ENCODE measurements at regions not wholly inside any gene's neighbourhood (a gene's known extent, or its start where the extent isn't known, plus 50 kb on each side); places are given as distances from the start of the nearest gene placed in this dataset.

GRCh38 chr3:43914269-43914668 is 223.5 kb downstream of the ABHD5 start:
- Histone ChIP-seq H3K36me3 (ENCODE audit: control insufficient read depth, insufficient read depth, low read length) (no peaks in the 10 kb centered on the region), H3K27ac (ENCODE audit: low read depth, low read length, severe bottlenecking) (no peak overlapping the region), H3K4me3 (ENCODE audit: extremely low read depth, insufficient read depth, low read length, poor library complexity, severe bottlenecking) (no peak overlapping the region), H3K9me3 (ENCODE audit: control insufficient read depth, low read length) (peaks cover 6% of the 10 kb centered on the region), H3K4me1 (ENCODE audit: control insufficient read depth, insufficient read depth, low read length, poor library complexity, severe bottlenecking) (peaks cover 7% of the 10 kb centered on the region)
- WGBS, 2 experiments (ENCODE audit: insufficient coverage in 2 of 2), result 89 to 90% methylated on average over 2 of the region's 2 CpGs

DNA sequence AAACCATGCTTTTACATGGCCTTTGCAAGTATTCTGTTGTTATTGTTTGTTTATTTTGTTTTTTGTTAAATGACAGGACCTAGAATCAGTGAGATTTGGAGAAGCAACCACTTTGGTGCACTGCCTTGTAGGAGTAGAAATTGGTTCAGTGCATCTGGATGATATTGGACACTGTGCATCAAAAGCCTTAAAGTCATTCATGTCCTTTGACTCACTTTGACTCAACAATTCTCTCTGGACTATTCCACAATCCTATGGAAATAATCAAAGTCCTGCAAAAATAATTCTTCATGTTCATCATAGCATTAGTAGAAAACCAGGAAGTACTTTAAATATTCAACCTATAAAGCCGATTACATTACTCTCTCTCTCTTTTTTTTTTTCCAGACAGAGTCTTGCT is 224.8 kb downstream of the ABHD5 start:
- Histone ChIP-seq H3K4me1 (ENCODE audit: control insufficient read depth, insufficient read depth, low read length, poor library complexity, severe bottlenecking) (peaks cover 9% of the 10 kb centered on the region), H3K9me3 (ENCODE audit: control insufficient read depth, low read length) (peaks cover 12% of the 10 kb centered on the region), H3K36me3 (ENCODE audit: control insufficient read depth, insufficient read depth, low read length) (no peaks in the 10 kb centered on the region), H3K27ac (ENCODE audit: low read depth, low read length, severe bottlenecking) (no peak overlapping the region), H3K4me3 (ENCODE audit: extremely low read depth, insufficient read depth, low read length, poor library complexity, severe bottlenecking) (no peak overlapping the region)
- 88% methylated on average over 1 of the region's 1 CpG; no CpG with 5 or more reads in 1 of the 2 experiments for WGBS, 2 experiments (ENCODE audit: insufficient coverage in 2 of 2)

- H3K36me3 ChIP-seq (ENCODE audit: control insufficient read depth, insufficient read depth, low read length), result no peaks in the 10 kb centered on the region
- no peak overlapping the region for H3K4me3 ChIP-seq (ENCODE audit: extremely low read depth, insufficient read depth, low read length, poor library complexity, severe bottlenecking)
- H3K4me1 ChIP-seq (ENCODE audit: control insufficient read depth, insufficient read depth, low read length, poor library complexity, severe bottlenecking), result peaks cover 18% of the 10 kb centered on the region
- WGBS, 2 experiments (ENCODE audit: insufficient coverage in 2 of 2), result 84 to 100% methylated on average over 2 to 3 of the region's 3 CpGs
- H3K27ac ChIP-seq (ENCODE audit: low read depth, low read length, severe bottlenecking), result no peak overlapping the region
- peaks cover 12% of the 10 kb centered on the region for H3K9me3 ChIP-seq (ENCODE audit: control insufficient read depth, low read length)
These were observed 226.6 kb downstream of the ABHD5 start for GRCh38 chr3:43917361-43917760.

DNA sequence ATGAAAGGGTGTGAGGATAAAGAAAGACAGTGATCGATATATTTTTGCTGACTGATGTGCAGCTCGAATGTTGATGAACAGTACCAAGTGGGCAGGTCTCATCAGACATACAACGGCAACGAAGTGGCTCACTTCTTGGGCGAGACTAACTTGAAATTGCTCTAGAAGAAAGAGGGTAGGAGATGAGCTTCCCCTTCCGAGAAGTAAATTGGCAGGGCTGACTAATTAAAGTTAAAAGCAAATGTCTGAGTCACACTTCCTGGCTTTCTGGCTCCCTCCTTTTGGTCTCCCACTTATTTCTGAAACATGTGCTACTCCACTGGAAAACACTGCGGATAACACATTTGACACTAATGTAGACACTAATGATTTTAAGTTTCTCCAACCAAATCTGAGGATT is 228.3 kb downstream of the ABHD5 start:
- H3K9me3 ChIP-seq (ENCODE audit: control insufficient read depth, low read length), result peaks cover 12% of the 10 kb centered on the region
- H3K27ac ChIP-seq (ENCODE audit: low read depth, low read length, severe bottlenecking), result peak overlapping the region; percentile 45
- no peaks in the 10 kb centered on the region for H3K36me3 ChIP-seq (ENCODE audit: control insufficient read depth, insufficient read depth, low read length)
- WGBS, 2 experiments (ENCODE audit: insufficient coverage in 2 of 2), result 76 to 78% methylated on average over 5 to 6 of the region's 7 CpGs
- H3K4me3 ChIP-seq (ENCODE audit: extremely low read depth, insufficient read depth, low read length, poor library complexity, severe bottlenecking), result no peak overlapping the region
- peaks cover 18% of the 10 kb centered on the region for H3K4me1 ChIP-seq (ENCODE audit: control insufficient read depth, insufficient read depth, low read length, poor library complexity, severe bottlenecking)

- H3K4me3 ChIP-seq (ENCODE audit: extremely low read depth, insufficient read depth, low read length, poor library complexity, severe bottlenecking), result no peak overlapping the region
- WGBS, 2 experiments (ENCODE audit: insufficient coverage in 2 of 2), result 31 to 40% methylated on average over 6 of the region's 8 CpGs
- no peaks in the 10 kb centered on the region for H3K36me3 ChIP-seq (ENCODE audit: control insufficient read depth, insufficient read depth, low read length)
- peaks cover 12% of the 10 kb centered on the region for H3K9me3 ChIP-seq (ENCODE audit: control insufficient read depth, low read length)
- no peak overlapping the region for H3K27ac ChIP-seq (ENCODE audit: low read depth, low read length, severe bottlenecking)
- peaks cover 18% of the 10 kb centered on the region for H3K4me1 ChIP-seq (ENCODE audit: control insufficient read depth, insufficient read depth, low read length, poor library complexity, severe bottlenecking)
These were observed 230.4 kb downstream of the ABHD5 start for GRCh38 chr3:43921056-43921648.

DNA sequence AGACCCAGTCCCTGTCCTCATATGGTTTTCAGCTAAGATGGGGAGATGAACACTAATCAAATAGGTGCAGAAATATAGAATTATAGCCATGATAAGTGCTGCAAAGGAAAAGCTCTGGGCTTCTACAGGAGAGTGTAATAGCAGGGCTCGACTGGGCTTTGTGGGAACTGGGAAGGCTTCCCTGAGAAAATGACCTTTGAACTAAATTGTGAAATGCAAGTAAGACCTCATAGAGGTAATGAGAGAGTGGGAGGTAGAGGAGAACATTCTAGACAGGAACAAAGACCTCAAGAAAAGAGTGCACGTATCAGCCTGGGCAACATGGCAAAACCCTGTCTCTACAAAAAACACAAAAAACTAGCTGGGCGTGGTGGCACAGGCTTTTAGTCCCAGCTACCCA is 231.6 kb downstream of the ABHD5 start:
- no peak overlapping the region for H3K27ac ChIP-seq (ENCODE audit: low read depth, low read length, severe bottlenecking)
- 86 to 94% methylated on average over 2 of the region's 3 CpGs for WGBS, 2 experiments (ENCODE audit: insufficient coverage in 2 of 2)
- no peak overlapping the region for H3K4me3 ChIP-seq (ENCODE audit: extremely low read depth, insufficient read depth, low read length, poor library complexity, severe bottlenecking)

DNA sequence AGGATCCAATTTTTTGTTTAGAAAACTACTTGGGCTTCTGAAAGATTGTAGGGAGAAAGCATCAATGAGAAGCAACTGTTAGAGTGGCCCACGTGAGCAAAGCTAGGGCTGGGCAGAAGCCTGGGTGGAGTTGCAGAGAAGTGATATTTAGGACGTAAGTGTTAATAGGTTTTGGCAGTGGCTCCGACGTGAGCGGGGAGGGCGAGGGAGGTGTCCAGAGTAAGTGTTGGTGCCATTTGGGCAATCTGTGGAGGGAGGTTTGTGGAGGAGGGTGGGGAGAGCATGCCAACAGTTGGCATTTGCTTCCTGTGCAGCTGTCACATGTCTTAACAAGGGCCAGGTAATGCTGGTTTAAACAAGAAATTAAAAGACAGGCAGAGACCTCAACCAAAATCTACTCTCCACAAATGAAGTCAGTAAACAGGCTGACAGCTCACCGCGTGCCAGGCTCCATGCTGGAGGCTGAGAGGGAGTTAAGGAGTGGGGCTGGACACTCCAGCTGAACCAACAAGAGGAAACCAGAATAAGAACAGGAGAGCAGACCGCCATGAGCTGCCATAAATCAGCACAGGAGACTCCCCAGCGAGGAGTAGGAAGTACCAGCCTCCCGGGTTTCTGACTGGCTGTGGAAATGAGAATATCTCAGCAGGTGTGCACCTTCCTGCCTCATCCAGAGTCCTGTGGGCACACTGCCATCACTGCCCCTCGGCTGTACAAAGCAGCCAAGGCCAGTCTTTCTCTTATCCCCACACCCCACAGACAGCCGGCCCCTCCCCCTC is 232.6 kb downstream of the ABHD5 start:
- Histone ChIP-seq H3K36me3 (ENCODE audit: control insufficient read depth, insufficient read depth, low read length) (no peaks in the 10 kb centered on the region), H3K4me1 (ENCODE audit: control insufficient read depth, insufficient read depth, low read length, poor library complexity, severe bottlenecking) (peaks cover 18% of the 10 kb centered on the region), H3K4me3 (ENCODE audit: extremely low read depth, insufficient read depth, low read length, poor library complexity, severe bottlenecking) (no peak overlapping the region), H3K9me3 (ENCODE audit: control insufficient read depth, low read length) (peaks cover 6% of the 10 kb centered on the region), H3K27ac (ENCODE audit: low read depth, low read length, severe bottlenecking) (no peak overlapping the region)
- 82 to 89% methylated on average over 12 of the region's 13 CpGs for WGBS, 2 experiments (ENCODE audit: insufficient coverage in 2 of 2)

More for the DNA sequence above, 231.6 kb downstream of the ABHD5 start:
- Histone ChIP-seq H3K9me3 (ENCODE audit: control insufficient read depth, low read length) (peaks cover 6% of the 10 kb centered on the region), H3K4me1 (ENCODE audit: control insufficient read depth, insufficient read depth, low read length, poor library complexity, severe bottlenecking) (peaks cover 18% of the 10 kb centered on the region), H3K36me3 (ENCODE audit: control insufficient read depth, insufficient read depth, low read length) (no peaks in the 10 kb centered on the region)

- Histone ChIP-seq H3K4me3 (ENCODE audit: extremely low read depth, insufficient read depth, low read length, poor library complexity, severe bottlenecking) (no peak overlapping the region), H3K4me1 (ENCODE audit: control insufficient read depth, insufficient read depth, low read length, poor library complexity, severe bottlenecking) (peaks cover 6% of the 10 kb centered on the region), H3K27ac (ENCODE audit: low read depth, low read length, severe bottlenecking) (no peak overlapping the region), H3K9me3 (ENCODE audit: control insufficient read depth, low read length) (no peaks in the 10 kb centered on the region), H3K36me3 (ENCODE audit: control insufficient read depth, insufficient read depth, low read length) (no peaks in the 10 kb centered on the region)
- 74 to 76% methylated on average over 2 to 5 of the region's 5 CpGs for WGBS, 2 experiments (ENCODE audit: insufficient coverage in 2 of 2)
These were observed 235.3 kb downstream of the ABHD5 start for GRCh38 chr3:43926055-43926454.

GRCh38 chr3:43932921-43933320 is 242.2 kb downstream of the ABHD5 start:
- H3K4me3 ChIP-seq (ENCODE audit: extremely low read depth, insufficient read depth, low read length, poor library complexity, severe bottlenecking), result no peak overlapping the region
- no peaks in the 10 kb centered on the region for H3K36me3 ChIP-seq (ENCODE audit: control insufficient read depth, insufficient read depth, low read length)
- H3K27ac ChIP-seq (ENCODE audit: low read depth, low read length, severe bottlenecking), result no peak overlapping the region
- H3K4me1 ChIP-seq (ENCODE audit: control insufficient read depth, insufficient read depth, low read length, poor library complexity, severe bottlenecking), result no peaks in the 10 kb centered on the region
- WGBS, 2 experiments (ENCODE audit: insufficient coverage in 2 of 2), result 76 to 85% methylated on average over 3 of the region's 3 CpGs
- H3K9me3 ChIP-seq (ENCODE audit: control insufficient read depth, low read length), result no peaks in the 10 kb centered on the region

GRCh38 chr3:43948013-43948412 is 257.3 kb downstream of the ABHD5 start:
- Histone ChIP-seq H3K4me1 (ENCODE audit: control insufficient read depth, insufficient read depth, low read length, poor library complexity, severe bottlenecking) (no peaks in the 10 kb centered on the region), H3K36me3 (ENCODE audit: control insufficient read depth, insufficient read depth, low read length) (no peaks in the 10 kb centered on the region), H3K9me3 (ENCODE audit: control insufficient read depth, low read length) (no peaks in the 10 kb centered on the region), H3K27ac (ENCODE audit: low read depth, low read length, severe bottlenecking) (no peak overlapping the region), H3K4me3 (ENCODE audit: extremely low read depth, insufficient read depth, low read length, poor library complexity, severe bottlenecking) (no peak overlapping the region)
- 90 to 92% methylated on average over 2 to 3 of the region's 5 CpGs for WGBS, 2 experiments (ENCODE audit: insufficient coverage in 2 of 2)

GRCh38 chr3:43949594-43949993 is 258.9 kb downstream of the ABHD5 start:
- 87 to 89% methylated on average over 5 to 6 of the region's 6 CpGs for WGBS, 2 experiments (ENCODE audit: insufficient coverage in 2 of 2)
- Histone ChIP-seq H3K4me3 (ENCODE audit: extremely low read depth, insufficient read depth, low read length, poor library complexity, severe bottlenecking) (no peak overlapping the region), H3K4me1 (ENCODE audit: control insufficient read depth, insufficient read depth, low read length, poor library complexity, severe bottlenecking) (no peaks in the 10 kb centered on the region), H3K36me3 (ENCODE audit: control insufficient read depth, insufficient read depth, low read length) (no peaks in the 10 kb centered on the region), H3K27ac (ENCODE audit: low read depth, low read length, severe bottlenecking) (no peak overlapping the region), H3K9me3 (ENCODE audit: control insufficient read depth, low read length) (no peaks in the 10 kb centered on the region)

Measured in mesodermal cell (in vitro differentiated cells).